H9 (cell line): ENCODE measurements at regions not wholly inside any gene's neighbourhood (a gene's known extent, or its start where the extent isn't known, plus 50 kb on each side); places are given as distances from the start of the nearest gene placed in this dataset.

Source experiments
- DNase-seq: peaks from one replicate; pipeline ENCODE4 v3.0.0-alpha.2; 2017
- H2AFZ ChIP-seq: one replicate; pipeline ENCODE4 v1.6.1; 2013; ENCODE audit warnings: mild to moderate bottlenecking, low read length, control low read depth, moderate library complexity
- H2AK5ac ChIP-seq: 2 replicates; pipeline ENCODE4 v1.6.1; 2013; ENCODE audit warnings: low read length, control low read depth, mixed read lengths; ENCODE audit not compliant: insufficient read length
- H2BK120ac ChIP-seq: one replicate; pipeline ENCODE4 v1.6.1; 2013; ENCODE audit warnings: low read depth, mild to moderate bottlenecking, low read length, control low read depth, inconsistent platforms; ENCODE audit not compliant: poor library complexity, severe bottlenecking
- H2BK12ac ChIP-seq: 2 replicates; pipeline ENCODE4 v1.6.1; 2013; ENCODE audit warnings: low read length, control low read depth, mixed read lengths, low read depth; ENCODE audit not compliant: insufficient read length
- H2BK15ac ChIP-seq: 2 replicates; pipeline ENCODE4 v1.6.1; 2013; ENCODE audit warnings: low read depth, low read length, control low read depth
- H2BK20ac ChIP-seq: one replicate; pipeline ENCODE4 v1.6.1; 2013; ENCODE audit warnings: low read depth, mild to moderate bottlenecking, low read length, control low read depth, inconsistent platforms; ENCODE audit not compliant: poor library complexity, severe bottlenecking
- H2BK5ac ChIP-seq: 2 replicates; pipeline ENCODE4 v1.6.1; 2013; ENCODE audit warnings: low read length, control low read depth, mixed read lengths; ENCODE audit not compliant: insufficient read length
- H3K14ac ChIP-seq: 2 replicates; pipeline ENCODE4 v1.6.1; 2013; ENCODE audit warnings: low read length, control low read depth; ENCODE audit not compliant: insufficient read depth
- H3K18ac ChIP-seq: 2 replicates; pipeline ENCODE4 v1.6.1; 2013; ENCODE audit warnings: low read depth, mild to moderate bottlenecking, mixed read lengths, low read length, control low read depth; ENCODE audit not compliant: insufficient read length
- H3K23ac ChIP-seq: 2 replicates; pipeline ENCODE4 v1.6.1; 2013; ENCODE audit warnings: low read length, control low read depth, mixed read lengths, low read depth; ENCODE audit not compliant: insufficient read length
- H3K23me2 ChIP-seq: 2 replicates; pipeline ENCODE4 v1.6.1; 2013; ENCODE audit warnings: low read depth, mild to moderate bottlenecking, mixed read lengths, low read length, control low read depth; ENCODE audit not compliant: insufficient read length, poor library complexity, severe bottlenecking
- H3K27ac ChIP-seq: 2 replicates; pipeline ENCODE4 v1.5.1; 2013; ENCODE audit warnings: low read length, control low read depth, mixed read lengths, low read depth; ENCODE audit not compliant: insufficient read length
- H3K27me3 ChIP-seq: 2 replicates; pipeline ENCODE4 v1.6.1; 2013; ENCODE audit warnings: low read length, control low read depth, inconsistent platforms; ENCODE audit not compliant: insufficient read depth
- H3K4ac ChIP-seq: 2 replicates; pipeline ENCODE4 v1.6.1; 2013; ENCODE audit warnings: low read depth, mild to moderate bottlenecking, control low read depth, inconsistent platforms, low read length, moderate library complexity
- H3K4me1 ChIP-seq: 2 replicates; pipeline ENCODE4 v1.6.1; 2013; ENCODE audit warnings: low read length, control low read depth, inconsistent platforms; ENCODE audit not compliant: insufficient read depth
- H3K4me2 ChIP-seq: 2 replicates; pipeline ENCODE4 v1.6.1; 2013; ENCODE audit warnings: low read length, control low read depth, mixed read lengths; ENCODE audit not compliant: insufficient read length, insufficient read depth
- H3K56ac ChIP-seq: 2 replicates; pipeline ENCODE4 v1.6.1; 2013; ENCODE audit warnings: low read depth, mild to moderate bottlenecking, mixed read lengths, low read length, control low read depth; ENCODE audit not compliant: insufficient read length
- H3K79me1 ChIP-seq: 2 replicates; pipeline ENCODE4 v1.6.1; 2013; ENCODE audit warnings: low read depth, mild to moderate bottlenecking, moderate library complexity, low read length, control low read depth, inconsistent platforms; ENCODE audit not compliant: insufficient read depth, poor library complexity, severe bottlenecking
- H3K79me2 ChIP-seq: 2 replicates; pipeline ENCODE4 v1.6.1; 2013; ENCODE audit warnings: low read length, control low read depth, inconsistent platforms; ENCODE audit not compliant: insufficient read depth
- H3K9ac ChIP-seq: 2 replicates; pipeline ENCODE4 v1.6.1; 2013; ENCODE audit warnings: low read length, control low read depth, mixed read lengths; ENCODE audit not compliant: insufficient read length; ENCODE audit errors: extremely low read depth
- H3K9me3 ChIP-seq: one replicate; pipeline ENCODE4 v1.6.1; 2013; ENCODE audit warnings: low read depth, low read length, inconsistent platforms; ENCODE audit not compliant: control insufficient read depth
- H3T11ph ChIP-seq: one replicate; pipeline ENCODE4 v1.6.1; 2013; ENCODE audit warnings: mild to moderate bottlenecking, low read length, control low read depth, inconsistent platforms
- H4K20me1 ChIP-seq: one replicate; pipeline ENCODE4 v1.6.1; 2013; ENCODE audit not compliant: control insufficient read depth, insufficient read length, insufficient read depth
- H4K5ac ChIP-seq: 2 replicates; pipeline ENCODE4 v1.6.1; 2013; ENCODE audit warnings: low read depth, mild to moderate bottlenecking, mixed read lengths, low read length, control low read depth; ENCODE audit not compliant: insufficient read length
- H4K8ac ChIP-seq: replicated peaks from 2 replicates; pipeline ENCODE4 v1.6.1; 2013; ENCODE audit warnings: low read length, control low read depth, mixed read lengths, low read depth; ENCODE audit not compliant: insufficient read length
- H4K91ac ChIP-seq: 2 replicates; pipeline ENCODE4 v1.6.1; 2013; ENCODE audit warnings: low read depth, mild to moderate bottlenecking, moderate library complexity, mixed read lengths, low read length, control low read depth; ENCODE audit not compliant: insufficient read length
- H3K27ac Mint-ChIP-seq, 3 experiments: 2 replicates in 2 of 3; 3 replicates in 1 of 3; pipeline ENCODE4 v1.8.0; 2020 to 2021; ENCODE audit warnings: mixed read lengths in 3 of 3, mild to moderate bottlenecking in 1 of 3, moderate library complexity in 1 of 3
- H3K27me3 Mint-ChIP-seq: 2 replicates; pipeline ENCODE4 v1.8.0; 2021; ENCODE audit warnings: low read depth, mild to moderate bottlenecking, moderate library complexity, mixed read lengths
- H3K36me3 Mint-ChIP-seq, 3 experiments: 2 replicates in 2 of 3; 3 replicates in 1 of 3; pipeline ENCODE4 v1.8.0; 2020 to 2021; ENCODE audit warnings: low read depth in 3 of 3, mixed read lengths in 3 of 3; ENCODE audit not compliant: insufficient read depth in 1 of 3
- H3K4me1 Mint-ChIP-seq, 2 experiments: 2 replicates each; pipeline ENCODE4 v1.8.0; 2020; ENCODE audit warnings: mixed read lengths in 2 of 2
- H3K4me3 Mint-ChIP-seq, 2 experiments: 2 replicates in 1 of 2; 3 replicates in 1 of 2; pipeline ENCODE4 v1.8.0; 2020 to 2021; ENCODE audit warnings: mild to moderate bottlenecking in 2 of 2, mixed read lengths in 2 of 2, moderate library complexity in 1 of 2
- H3K9me3 Mint-ChIP-seq, 2 experiments: 2 replicates in 1 of 2; 3 replicates in 1 of 2; pipeline ENCODE4 v1.8.0; 2020; ENCODE audit warnings: mild to moderate bottlenecking in 2 of 2, mixed read lengths in 2 of 2, moderate library complexity in 1 of 2
- CTCF ChIP-seq: fragments of 200-600 bp; sonication (generic); conservative IDR thresholded peaks from 3 replicates; pipeline ENCODE4 v1.8.0; 2021; ENCODE audit warnings: antibody characterized with exemption, mild to moderate bottlenecking
- WGBS: extraction: QIAGEN DNeasy Blood & Tissue Kit; methylation state at CpG from one replicate; pipeline ENCODE4 v1.1.7; 2013; ENCODE audit warnings: missing lambda C conversion rate, low lambda C conversion rate, mixed read lengths; ENCODE audit not compliant: insufficient read length; ENCODE audit errors: extremely low coverage; 5-methylcytosine and 5-hydroxymethylcytosine counted together

DNA sequence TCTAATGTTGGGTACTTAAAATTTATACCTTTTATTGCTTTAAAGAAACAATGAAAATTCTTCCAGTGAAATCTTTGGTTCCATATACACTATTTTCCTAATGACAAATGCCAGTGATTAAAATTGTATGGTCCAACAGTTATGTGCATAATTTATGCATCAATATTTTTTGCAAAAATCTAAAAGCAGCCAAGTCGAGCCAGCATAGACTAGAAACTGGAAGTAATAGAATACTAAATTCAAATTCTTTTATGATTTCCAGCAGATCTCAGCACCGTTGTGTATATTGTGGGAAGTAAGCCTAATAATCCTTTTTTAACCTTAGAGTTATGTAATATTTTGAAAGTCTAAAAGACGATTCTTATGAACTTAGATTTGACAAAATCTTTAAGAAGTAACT, 652.0 kb upstream of the GOLIM4 start:
- Histone ChIP-seq H2BK15ac (no peak overlapping the region), H2AK5ac (no peak overlapping the region), H3K23ac (no peak overlapping the region), H3K9me3 (no peaks in the 10 kb centered on the region), H3K14ac (no peak overlapping the region), H2AFZ (no peak overlapping the region), H3K27ac (no peak overlapping the region), H2BK120ac (no peak overlapping the region), H4K8ac (no peak overlapping the region), H3K23me2 (no peaks in the 10 kb centered on the region), H3K4ac (no peak overlapping the region), H3K56ac (no peak overlapping the region), H3T11ph (no peak overlapping the region), H4K20me1 (no peaks in the 10 kb centered on the region), H3K4me2 (no peak overlapping the region), H2BK20ac (no peak overlapping the region), H3K27me3 (no peaks in the 10 kb centered on the region), H3K4me1 (no peaks in the 10 kb centered on the region; the same call in 1 of the 2 replicates), H3K18ac (no peak overlapping the region), H2BK12ac (no peak overlapping the region), H3K79me1 (no peaks in the 10 kb centered on the region), H3K9ac (no peak overlapping the region), H4K5ac (no peak overlapping the region), H3K79me2 (no peaks in the 10 kb centered on the region), H4K91ac (no peak overlapping the region), H2BK5ac (no peak overlapping the region)
- Mint-ChIP-seq H3K9me3 (peaks cover 4 to 8% of the 10 kb centered on the region in 2 experiments; a peak in 4 of 5 replicates), H3K4me3 (no peak overlapping the region), H3K4me1 (peaks cover 2 to 3% of the 10 kb centered on the region in 2 experiments; a peak in 3 of 4 replicates), H3K36me3 (peaks cover 4 to 15% (median 7%) of the 10 kb centered on the region in 3 experiments; a peak in 3 of 7 replicates), H3K27me3 (no peaks in the 10 kb centered on the region), H3K27ac (no peak overlapping the region)
- no CpG with 5 or more reads among the region's 3 CpGs for WGBS
- TF ChIP-seq CTCF: no peak
- DNase-seq: no peak
